HG03520 (cell line): ENCODE measurements at regions not wholly inside any gene's neighbourhood (a gene's known extent, or its start where the extent isn't known, plus 50 kb on each side); places are given as distances from the start of the nearest gene placed in this dataset.

Experiments used
- ATAC-seq: cut with Tn5 transposase; IDR thresholded peaks from one replicate; pipeline ENCODE4 v1.9.1; 2021; ENCODE audit warnings: mild to moderate bottlenecking, moderate library complexity; ENCODE audit not compliant: unreplicated experiment

DNA sequence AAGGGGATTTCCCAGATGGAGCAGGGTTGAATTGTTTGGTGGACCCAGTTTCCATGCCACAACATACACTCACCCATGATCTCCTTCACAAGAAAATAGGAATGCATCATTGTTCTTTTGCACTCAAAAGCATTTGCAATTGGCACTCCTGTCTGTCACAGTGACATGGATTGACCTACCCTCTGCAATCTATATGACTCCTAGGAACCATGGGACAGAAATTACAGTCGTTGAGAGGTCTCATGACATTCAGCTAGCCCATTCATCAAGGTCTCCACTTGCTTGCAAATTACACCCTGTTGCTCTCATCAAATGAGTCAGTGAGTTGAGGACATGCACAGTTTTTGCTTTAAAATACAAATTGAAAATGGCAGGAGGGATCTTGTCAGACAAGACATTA lies 448.5 kb downstream of the LPIN1 start:
- no peak for ATAC-seq

- ATAC-seq = peak; percentile 67
Observed at GRCh38 chr2:12196495-12196894, 450.1 kb downstream of the LPIN1 start.

GRCh38 chr2:12197133-12197532 lies 450.7 kb downstream of the LPIN1 start:
- ATAC-seq = no peak

GRCh38 chr2:12199491-12200211 lies 453.2 kb downstream of the LPIN1 start:
- ATAC-seq = no peak

GRCh38 chr2:12201369-12201768 lies 454.9 kb downstream of the LPIN1 start:
- ATAC-seq = no peak

GRCh38 chr2:12202313-12203075 lies 456.1 kb downstream of the LPIN1 start:
- no peak for ATAC-seq

GRCh38 chr2:12203528-12203927 lies 457.1 kb downstream of the LPIN1 start:
- no peak for ATAC-seq

DNA sequence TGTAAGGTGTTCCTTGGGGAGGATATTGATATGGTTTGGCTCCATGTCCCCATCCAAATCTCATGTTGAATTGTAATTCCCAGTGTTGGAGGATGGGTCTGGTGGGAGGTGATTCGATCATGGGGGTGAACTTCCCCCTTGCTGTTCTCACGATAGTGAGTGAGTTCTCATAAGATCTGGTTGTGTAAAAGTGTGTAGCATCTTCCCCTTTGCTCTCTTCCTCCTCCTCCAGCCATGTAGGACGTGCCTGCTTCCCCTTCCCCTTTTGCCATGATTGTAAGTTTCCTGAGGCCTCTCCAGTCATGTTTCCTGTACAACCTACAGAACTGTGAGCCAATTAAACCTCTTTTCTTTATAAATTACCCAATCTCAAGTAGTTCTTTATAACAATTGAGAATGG lies 458.7 kb downstream of the LPIN1 start:
- ATAC-seq = no peak

DNA sequence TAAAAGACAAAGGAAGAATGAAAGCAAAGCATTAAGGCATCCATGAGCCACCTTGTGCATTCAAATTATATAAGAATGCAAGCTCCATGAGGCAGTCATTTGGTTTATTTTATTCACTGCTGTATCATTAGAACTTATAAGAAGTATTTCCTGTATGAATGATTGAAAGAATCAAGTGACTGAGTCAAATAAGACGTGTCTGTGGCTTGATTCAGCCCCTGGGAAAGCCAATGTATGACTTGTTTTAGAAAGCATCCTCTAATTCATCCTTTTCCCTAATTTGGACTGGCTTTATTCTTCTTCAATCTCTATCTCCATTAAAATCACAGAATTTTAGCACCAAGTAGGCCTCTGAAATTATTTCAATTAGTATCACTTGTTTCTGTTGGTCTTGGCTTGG lies 461.1 kb downstream of the LPIN1 start:
- ATAC-seq = no peak

GRCh38 chr2:12210016-12210933 lies 463.8 kb downstream of the LPIN1 start:
- ATAC-seq = no peak

- no peak for ATAC-seq
Observed at GRCh38 chr2:12211326-12212175, 465.1 kb downstream of the LPIN1 start.

DNA sequence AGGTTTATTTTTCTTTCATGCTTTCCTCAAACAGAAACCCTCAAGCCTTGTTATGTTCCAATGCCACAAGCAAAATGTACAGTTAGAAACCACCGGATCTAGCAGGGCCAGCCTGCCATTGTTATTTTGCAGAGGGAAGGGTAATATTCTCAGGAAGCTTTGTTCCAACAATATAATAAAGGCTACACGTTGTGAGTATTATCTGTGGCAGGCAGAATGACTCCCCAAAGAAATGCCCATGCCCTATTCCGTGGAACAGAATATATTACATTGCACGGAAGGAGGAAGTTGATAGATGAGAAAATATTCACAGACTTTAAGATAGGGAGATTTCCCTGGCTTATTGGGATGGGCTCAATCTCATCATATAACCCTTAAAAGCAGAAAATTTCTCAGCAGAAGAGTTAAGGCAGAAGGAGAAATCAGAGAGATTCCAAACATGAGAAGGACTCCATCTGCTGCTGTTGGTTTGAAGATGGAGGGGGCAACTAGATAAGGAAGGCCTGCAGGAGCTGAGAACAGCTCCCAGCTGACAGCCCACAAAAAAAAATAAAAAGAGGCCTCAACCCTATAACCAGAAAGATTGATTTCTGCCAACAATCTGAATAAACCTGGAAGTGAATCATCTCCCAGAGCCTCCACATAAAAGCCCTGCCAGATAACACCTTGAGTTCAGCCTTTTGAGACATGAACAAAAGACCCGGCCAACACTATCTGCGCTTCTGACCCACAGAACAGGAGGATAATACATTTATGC lies 466.6 kb downstream of the LPIN1 start:
- ATAC-seq = no peak

- no peak for ATAC-seq
Observed at GRCh38 chr2:12217175-12217574, 470.7 kb downstream of the LPIN1 start.

DNA sequence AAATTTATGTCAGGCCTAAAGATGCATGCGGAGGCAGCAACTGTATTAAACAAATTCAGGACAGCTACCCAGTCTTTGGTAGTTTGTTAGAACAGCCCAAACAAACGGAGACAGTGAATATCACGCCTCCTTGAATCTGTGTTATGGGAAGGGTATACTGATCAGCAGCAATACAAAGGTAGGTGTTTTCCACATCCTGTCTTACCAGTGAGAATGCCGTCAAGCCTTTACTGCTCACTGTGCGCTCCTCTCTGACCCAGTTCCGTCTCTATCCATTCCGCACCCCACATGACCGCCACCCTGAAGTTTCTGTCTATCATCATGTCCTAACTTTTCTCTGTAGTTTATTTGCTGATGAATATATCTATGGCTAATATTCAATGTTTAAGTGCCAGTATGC lies 473.3 kb downstream of the LPIN1 start:
- no peak for ATAC-seq

- no peak for ATAC-seq
Observed at GRCh38 chr2:12221584-12221983, 475.2 kb downstream of the LPIN1 start.

- ATAC-seq = no peak
Observed at GRCh38 chr2:12222554-12222953, 476.1 kb downstream of the LPIN1 start.

- no peak for ATAC-seq
Observed at GRCh38 chr2:12223732-12224131, 477.3 kb downstream of the LPIN1 start.

GRCh38 chr2:12226653-12227052 lies 480.2 kb downstream of the LPIN1 start:
- ATAC-seq = no peak

DNA sequence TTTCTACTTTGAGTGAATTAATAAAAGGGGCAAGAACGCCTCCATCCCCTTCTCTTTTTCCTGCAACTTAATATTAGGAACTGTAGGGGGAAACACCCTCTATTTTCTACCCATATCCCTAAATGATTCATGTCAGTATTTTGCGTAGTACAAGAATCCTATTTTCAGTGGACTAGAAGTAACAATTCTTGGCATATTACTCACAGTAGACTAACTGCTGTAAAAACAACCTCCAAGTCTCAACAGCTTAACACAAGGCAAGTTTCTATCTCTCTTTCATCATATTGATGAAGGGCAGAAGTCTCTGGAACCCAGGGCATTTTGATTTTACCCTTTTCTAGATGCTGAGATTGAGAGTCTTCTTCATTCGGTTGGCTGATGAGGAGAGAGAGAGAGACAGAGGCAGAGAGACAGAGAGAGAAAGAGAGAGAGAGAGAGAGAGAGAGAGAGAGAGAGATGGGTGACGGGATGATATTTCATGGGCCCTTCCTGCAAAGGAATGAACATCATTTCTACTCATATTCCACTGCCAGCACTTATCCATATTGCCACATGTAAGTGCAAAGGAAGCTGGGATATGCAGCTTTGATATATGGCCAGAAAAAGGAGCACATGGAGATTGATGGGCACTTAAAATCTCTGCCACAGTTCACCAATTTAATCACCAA lies 481.6 kb downstream of the LPIN1 start:
- no peak for ATAC-seq
